GM18951 (cell line): ENCODE measurements at regions not wholly inside any gene's neighbourhood (a gene's known extent, or its start where the extent isn't known, plus 50 kb on each side); places are given as distances from the start of the nearest gene placed in this dataset.

Source experiments
- POLR2A ChIP-seq: IDR thresholded peaks from 4 replicates; pipeline ENCODE4 v1.6.1; 2011; ENCODE audit warnings: mild to moderate bottlenecking; ENCODE audit not compliant: insufficient read length, insufficient read depth; ENCODE audit errors: extremely low read depth
- in situ Hi-C: fragments of 300-500 bp; cut with MboI; formaldehyde crosslinking; loops from one replicate; pipeline ENCODE4 v1.12.0; 2022; ENCODE audit warnings: low sequenced_read_pairs, mixed read lengths, inconsistent platforms; ENCODE audit not compliant: unreplicated experiment

DNA sequence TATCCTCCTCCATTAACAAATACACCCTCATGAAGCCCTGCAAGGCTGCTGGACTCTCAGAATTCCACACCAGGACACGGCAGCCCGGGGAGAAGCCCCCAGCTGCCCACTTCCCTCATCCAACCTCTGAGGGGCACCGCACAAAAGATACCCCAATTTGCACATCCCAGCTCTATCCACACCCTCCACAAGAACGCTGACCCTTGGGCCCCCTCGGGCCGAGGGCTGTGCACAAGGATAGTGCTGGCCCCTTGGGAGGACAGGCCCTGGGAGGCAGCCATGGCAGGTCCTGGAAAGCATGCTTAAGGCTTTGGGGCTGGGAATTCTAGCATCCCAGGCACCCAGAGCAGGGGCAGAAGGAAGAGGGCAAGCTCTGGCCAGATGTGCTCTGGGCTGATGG lies 77.4 kb upstream of the PRNP start:
- TF ChIP-seq POLR2A = no peak
- in situ Hi-C loops = loop anchor here (25.0 kb wide), 1 partner anchor 353 kb away; no protein-coding TSS in a partner anchor

DNA sequence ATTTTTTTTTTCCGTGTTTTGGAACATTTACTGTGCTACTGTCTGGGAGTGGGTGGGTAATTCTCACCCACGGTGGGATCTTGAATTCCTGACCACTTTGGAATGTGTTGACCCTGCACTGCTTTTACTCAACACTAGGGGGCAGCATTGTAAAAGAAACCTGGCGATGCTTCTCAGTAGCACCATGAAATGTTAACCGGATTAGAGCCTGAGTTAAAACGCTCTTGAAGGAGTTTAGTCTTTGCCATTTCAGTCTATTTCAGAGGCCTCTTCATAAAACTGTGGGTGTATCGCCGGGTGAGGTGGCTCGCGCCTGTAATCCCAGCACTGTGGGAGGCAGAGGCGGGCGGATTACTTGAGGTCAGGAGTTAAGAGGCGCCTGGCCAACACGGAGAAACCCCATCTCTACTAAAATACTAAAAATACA lies 79.0 kb upstream of the PRNP start:
- TF ChIP-seq POLR2A = no peak
- in situ Hi-C loops = loop anchor here (25.0 kb wide), 1 partner anchor 355 kb away; no protein-coding TSS in a partner anchor

GRCh38 chr20:4606051-4606450 lies 80.2 kb upstream of the PRNP start:
- no peak for TF ChIP-seq POLR2A
- in situ Hi-C loops = loop anchor here (25.0 kb wide), 1 partner anchor 356 kb away; no protein-coding TSS in a partner anchor

DNA sequence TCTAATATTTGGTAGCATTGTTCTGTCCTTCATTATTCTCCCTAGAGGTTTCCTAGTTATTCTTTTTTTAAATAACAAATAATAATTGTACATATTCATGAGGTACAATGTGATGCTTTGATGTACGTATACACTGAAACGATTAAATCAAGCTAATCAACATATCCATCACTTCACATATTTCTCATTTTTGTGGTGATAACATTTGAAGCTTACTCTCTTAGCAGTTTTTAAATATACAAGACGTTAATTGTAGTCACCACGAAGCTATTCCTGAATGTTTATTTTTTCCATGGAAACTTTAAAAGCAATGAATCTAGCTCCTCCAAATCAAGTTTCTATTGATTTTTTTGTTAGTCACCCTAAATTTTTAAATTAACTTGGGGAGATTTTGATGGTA lies 81.1 kb upstream of the PRNP start:
- in situ Hi-C loops = loop anchor here (25.0 kb wide), 1 partner anchor 357 kb away; no protein-coding TSS in a partner anchor
- TF ChIP-seq POLR2A = no peak

- no peak for TF ChIP-seq POLR2A
- in situ Hi-C loops = loop anchor here (5.0 to 25.0 kb wide), 2 partner anchors 113 to 358 kb away; no protein-coding TSS in a partner anchor
These were observed 81.7 kb upstream of the PRNP start for GRCh38 chr20:4604580-4604979.

GRCh38 chr20:4603724-4604123 lies 82.5 kb upstream of the PRNP start:
- in situ Hi-C loops = loop anchor here (5.0 to 25.0 kb wide), 2 partner anchors 114 to 359 kb away; no protein-coding TSS in a partner anchor
- no peak for TF ChIP-seq POLR2A

DNA sequence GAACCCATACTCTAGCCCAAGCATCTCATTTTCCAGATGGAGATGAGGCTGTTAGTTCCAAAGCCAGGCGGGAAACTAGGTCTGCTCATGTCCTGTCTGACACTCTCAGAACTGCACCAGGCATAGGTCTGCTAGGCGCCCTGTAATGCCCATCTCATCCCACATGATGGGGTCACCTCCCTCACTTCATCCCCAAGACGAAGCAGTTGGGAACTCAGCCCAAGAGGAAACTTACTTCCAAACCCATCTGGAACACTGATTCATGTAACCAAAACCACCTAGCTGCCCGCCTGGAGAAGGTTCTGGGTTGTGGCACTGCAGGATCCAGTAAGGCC lies 84.0 kb upstream of the PRNP start:
- no peak for TF ChIP-seq POLR2A
- in situ Hi-C loops = loop anchor here (5.0 to 25.0 kb wide), 2 partner anchors 115 to 360 kb away; no protein-coding TSS in a partner anchor

GRCh38 chr20:4601630-4602296 lies 84.5 kb upstream of the PRNP start:
- in situ Hi-C loops = loop anchor here (5.0 to 25.0 kb wide), 2 partner anchors 116 to 361 kb away; no protein-coding TSS in a partner anchor
- TF ChIP-seq POLR2A = no peak

- in situ Hi-C loops = loop anchor here (5.0 to 25.0 kb wide), 2 partner anchors 117 to 362 kb away; no protein-coding TSS in a partner anchor
These were observed 85.8 kb upstream of the PRNP start for GRCh38 chr20:4600308-4601014.

GRCh38 chr20:4597215-4597614 lies 89.0 kb upstream of the PRNP start:
- in situ Hi-C loops = no loop called here
- no peak for TF ChIP-seq POLR2A

More at GRCh38 chr20:4600308-4601014, 85.8 kb upstream of the PRNP start:
- TF ChIP-seq POLR2A = no peak

GRCh38 chr20:4593149-4593525 lies 93.1 kb upstream of the PRNP start:
- in situ Hi-C loops = no loop called here
- no peak for TF ChIP-seq POLR2A

DNA sequence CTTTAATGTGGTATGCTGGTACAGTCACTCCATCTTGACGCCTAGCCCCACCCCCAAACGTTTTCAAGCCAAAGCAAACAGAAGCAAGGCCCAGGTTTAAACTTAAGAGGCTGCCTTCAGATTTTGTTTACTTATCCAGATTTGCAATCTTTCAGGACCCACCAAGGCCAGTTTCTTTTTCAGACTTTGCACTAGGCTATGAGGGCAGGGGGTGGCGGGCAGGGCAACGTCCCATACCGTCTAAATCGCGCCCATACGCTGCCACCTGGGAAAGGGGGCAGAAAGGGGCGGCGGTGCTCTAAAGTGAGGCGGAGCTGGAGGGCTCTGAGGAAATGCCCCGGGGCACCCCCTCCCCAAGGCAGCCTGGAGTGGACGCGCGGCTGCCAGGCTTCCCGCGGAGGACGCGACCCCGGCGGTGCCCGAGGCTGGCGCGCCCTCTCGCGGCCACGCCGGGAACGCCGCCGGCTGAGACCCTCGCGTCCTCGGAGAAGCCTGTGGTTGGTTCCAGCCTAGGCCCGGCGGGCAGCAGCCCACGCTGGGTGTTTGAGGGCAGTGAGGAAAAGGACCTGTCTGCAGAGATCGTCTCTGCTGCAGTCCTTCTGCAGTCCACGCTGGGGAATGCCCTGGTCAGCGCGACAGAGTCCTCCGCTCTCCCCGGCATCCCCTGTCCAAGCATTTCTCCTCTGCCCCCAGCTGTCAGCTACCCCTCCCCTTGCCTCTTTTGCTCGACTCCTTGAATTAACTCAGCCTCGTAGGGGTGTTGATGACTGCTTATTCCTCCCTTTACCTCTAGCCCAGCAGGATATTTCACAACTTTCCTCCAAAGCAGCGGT lies 93.7 kb upstream of the PRNP start:
- in situ Hi-C loops = no loop called here
- no peak for TF ChIP-seq POLR2A

- TF ChIP-seq POLR2A = no peak
- in situ Hi-C loops = no loop called here
These were observed 94.3 kb upstream of the PRNP start for GRCh38 chr20:4591975-4592315.
